ENCODE measurements at regions not wholly inside any gene's neighbourhood (a gene's known extent, or its start where the extent isn't known, plus 50 kb on each side); places are given as distances from the start of the nearest gene placed in this dataset.

- TF ChIP-seq CTCF (IDR thresholded peaks at IDR 0.05; ENCODE audit: unreplicated experiment in 3 of 3), result no peak
- no peak overlapping the region for H3K27ac Mint-ChIP-seq
- H3K36me3 Mint-ChIP-seq (ENCODE audit: low read depth), result no peaks in the 10 kb centered on the region
- H3K4me3 Mint-ChIP-seq, result no peak overlapping the region
- peaks cover 10% of the 10 kb centered on the region for H3K4me1 Mint-ChIP-seq
- peaks cover 3% of the 10 kb centered on the region for H3K9me3 Mint-ChIP-seq
- no peaks in the 10 kb centered on the region for H3K27me3 Mint-ChIP-seq (ENCODE audit: low read depth)
These were observed 952.9 kb downstream of the FAT4 start for GRCh38 chr4:126267689-126268088.

GRCh38 chr4:126268106-126268505 lies 953.4 kb downstream of the FAT4 start:
- no peak overlapping the region for H3K27ac Mint-ChIP-seq

GRCh38 chr4:126269106-126269505 lies 954.4 kb downstream of the FAT4 start:
- no peak overlapping the region for H3K4me3 Mint-ChIP-seq
- H3K4me1 Mint-ChIP-seq, result peaks cover 8% of the 10 kb centered on the region
- TF ChIP-seq CTCF (IDR thresholded peaks at IDR 0.05; ENCODE audit: unreplicated experiment in 3 of 3), result no peak
- H3K9me3 Mint-ChIP-seq, result peaks cover 3% of the 10 kb centered on the region
- no peak overlapping the region for H3K27ac Mint-ChIP-seq
- H3K36me3 Mint-ChIP-seq (ENCODE audit: low read depth), result no peaks in the 10 kb centered on the region
- H3K27me3 Mint-ChIP-seq (ENCODE audit: low read depth), result no peaks in the 10 kb centered on the region

More at GRCh38 chr4:126268106-126268505, 953.4 kb downstream of the FAT4 start:
- peaks cover 3% of the 10 kb centered on the region for H3K9me3 Mint-ChIP-seq
- H3K36me3 Mint-ChIP-seq (ENCODE audit: low read depth), result no peaks in the 10 kb centered on the region
- no peaks in the 10 kb centered on the region for H3K27me3 Mint-ChIP-seq (ENCODE audit: low read depth)
- H3K4me1 Mint-ChIP-seq, result peaks cover 8% of the 10 kb centered on the region
- no peak for TF ChIP-seq CTCF (IDR thresholded peaks at IDR 0.05; ENCODE audit: unreplicated experiment in 3 of 3)
- H3K4me3 Mint-ChIP-seq, result no peak overlapping the region

- H3K4me1 Mint-ChIP-seq, result peaks cover 8% of the 10 kb centered on the region
- peaks cover 3% of the 10 kb centered on the region for H3K9me3 Mint-ChIP-seq
- H3K36me3 Mint-ChIP-seq (ENCODE audit: low read depth), result no peaks in the 10 kb centered on the region
- H3K27ac Mint-ChIP-seq, result peak overlapping the region in 2 of 3 experiments; percentile 40 to 51
- no peak overlapping the region for H3K4me3 Mint-ChIP-seq
- no peaks in the 10 kb centered on the region for H3K27me3 Mint-ChIP-seq (ENCODE audit: low read depth)
- TF ChIP-seq CTCF (IDR thresholded peaks at IDR 0.05; ENCODE audit: unreplicated experiment in 3 of 3), result no peak
These were observed 956.5 kb downstream of the FAT4 start for GRCh38 chr4:126271292-126271691.

- TF ChIP-seq CTCF (IDR thresholded peaks at IDR 0.05; ENCODE audit: unreplicated experiment in 3 of 3), result no peak
- no peak overlapping the region for H3K27ac Mint-ChIP-seq
- no peaks in the 10 kb centered on the region for H3K36me3 Mint-ChIP-seq (ENCODE audit: low read depth)
- H3K27me3 Mint-ChIP-seq (ENCODE audit: low read depth), result no peaks in the 10 kb centered on the region
- H3K4me1 Mint-ChIP-seq, result peaks cover 8% of the 10 kb centered on the region
- no peak overlapping the region for H3K4me3 Mint-ChIP-seq
- H3K9me3 Mint-ChIP-seq, result peaks cover 3% of the 10 kb centered on the region
These were observed 959.0 kb downstream of the FAT4 start for GRCh38 chr4:126273746-126274145.

GRCh38 chr4:126291886-126292285 lies 977.1 kb downstream of the FAT4 start:
- Mint-ChIP-seq H3K9me3 (no peaks in the 10 kb centered on the region), H3K27ac (no peak overlapping the region), H3K4me1 (no peaks in the 10 kb centered on the region), H3K27me3 (ENCODE audit: low read depth) (no peaks in the 10 kb centered on the region), H3K4me3 (no peak overlapping the region), H3K36me3 (ENCODE audit: low read depth) (no peaks in the 10 kb centered on the region)
- no peak for TF ChIP-seq CTCF (IDR thresholded peaks at IDR 0.05; ENCODE audit: unreplicated experiment in 3 of 3)

Data from nephron (organoid).